H9 (cell line): ENCODE measurements at regions not wholly inside any gene's neighbourhood (a gene's known extent, or its start where the extent isn't known, plus 50 kb on each side); places are given as distances from the start of the nearest gene placed in this dataset.

Source experiments
- DNase-seq: peaks from one replicate; pipeline ENCODE4 v3.0.0-alpha.2; 2017
- H2AFZ ChIP-seq: one replicate; pipeline ENCODE4 v1.6.1; 2013; ENCODE audit warnings: mild to moderate bottlenecking, low read length, control low read depth, moderate library complexity
- H2AK5ac ChIP-seq: 2 replicates; pipeline ENCODE4 v1.6.1; 2013; ENCODE audit warnings: low read length, control low read depth, mixed read lengths; ENCODE audit not compliant: insufficient read length
- H2BK120ac ChIP-seq: one replicate; pipeline ENCODE4 v1.6.1; 2013; ENCODE audit warnings: low read depth, mild to moderate bottlenecking, low read length, control low read depth, inconsistent platforms; ENCODE audit not compliant: poor library complexity, severe bottlenecking
- H2BK12ac ChIP-seq: 2 replicates; pipeline ENCODE4 v1.6.1; 2013; ENCODE audit warnings: low read length, control low read depth, mixed read lengths, low read depth; ENCODE audit not compliant: insufficient read length
- H2BK15ac ChIP-seq: 2 replicates; pipeline ENCODE4 v1.6.1; 2013; ENCODE audit warnings: low read depth, low read length, control low read depth
- H2BK20ac ChIP-seq: one replicate; pipeline ENCODE4 v1.6.1; 2013; ENCODE audit warnings: low read depth, mild to moderate bottlenecking, low read length, control low read depth, inconsistent platforms; ENCODE audit not compliant: poor library complexity, severe bottlenecking
- H2BK5ac ChIP-seq: 2 replicates; pipeline ENCODE4 v1.6.1; 2013; ENCODE audit warnings: low read length, control low read depth, mixed read lengths; ENCODE audit not compliant: insufficient read length
- H3K14ac ChIP-seq: 2 replicates; pipeline ENCODE4 v1.6.1; 2013; ENCODE audit warnings: low read length, control low read depth; ENCODE audit not compliant: insufficient read depth
- H3K18ac ChIP-seq: 2 replicates; pipeline ENCODE4 v1.6.1; 2013; ENCODE audit warnings: low read depth, mild to moderate bottlenecking, mixed read lengths, low read length, control low read depth; ENCODE audit not compliant: insufficient read length
- H3K23ac ChIP-seq: 2 replicates; pipeline ENCODE4 v1.6.1; 2013; ENCODE audit warnings: low read length, control low read depth, mixed read lengths, low read depth; ENCODE audit not compliant: insufficient read length
- H3K23me2 ChIP-seq: 2 replicates; pipeline ENCODE4 v1.6.1; 2013; ENCODE audit warnings: low read depth, mild to moderate bottlenecking, mixed read lengths, low read length, control low read depth; ENCODE audit not compliant: insufficient read length, poor library complexity, severe bottlenecking
- H3K27ac ChIP-seq: 2 replicates; pipeline ENCODE4 v1.5.1; 2013; ENCODE audit warnings: low read length, control low read depth, mixed read lengths, low read depth; ENCODE audit not compliant: insufficient read length
- H3K27me3 ChIP-seq: 2 replicates; pipeline ENCODE4 v1.6.1; 2013; ENCODE audit warnings: low read length, control low read depth, inconsistent platforms; ENCODE audit not compliant: insufficient read depth
- H3K4ac ChIP-seq: 2 replicates; pipeline ENCODE4 v1.6.1; 2013; ENCODE audit warnings: low read depth, mild to moderate bottlenecking, control low read depth, inconsistent platforms, low read length, moderate library complexity
- H3K4me1 ChIP-seq: 2 replicates; pipeline ENCODE4 v1.6.1; 2013; ENCODE audit warnings: low read length, control low read depth, inconsistent platforms; ENCODE audit not compliant: insufficient read depth
- H3K4me2 ChIP-seq: 2 replicates; pipeline ENCODE4 v1.6.1; 2013; ENCODE audit warnings: low read length, control low read depth, mixed read lengths; ENCODE audit not compliant: insufficient read length, insufficient read depth
- H3K56ac ChIP-seq: 2 replicates; pipeline ENCODE4 v1.6.1; 2013; ENCODE audit warnings: low read depth, mild to moderate bottlenecking, mixed read lengths, low read length, control low read depth; ENCODE audit not compliant: insufficient read length
- H3K79me1 ChIP-seq: 2 replicates; pipeline ENCODE4 v1.6.1; 2013; ENCODE audit warnings: low read depth, mild to moderate bottlenecking, moderate library complexity, low read length, control low read depth, inconsistent platforms; ENCODE audit not compliant: insufficient read depth, poor library complexity, severe bottlenecking
- H3K79me2 ChIP-seq: 2 replicates; pipeline ENCODE4 v1.6.1; 2013; ENCODE audit warnings: low read length, control low read depth, inconsistent platforms; ENCODE audit not compliant: insufficient read depth
- H3K9ac ChIP-seq: 2 replicates; pipeline ENCODE4 v1.6.1; 2013; ENCODE audit warnings: low read length, control low read depth, mixed read lengths; ENCODE audit not compliant: insufficient read length; ENCODE audit errors: extremely low read depth
- H3K9me3 ChIP-seq: one replicate; pipeline ENCODE4 v1.6.1; 2013; ENCODE audit warnings: low read depth, low read length, inconsistent platforms; ENCODE audit not compliant: control insufficient read depth
- H3T11ph ChIP-seq: one replicate; pipeline ENCODE4 v1.6.1; 2013; ENCODE audit warnings: mild to moderate bottlenecking, low read length, control low read depth, inconsistent platforms
- H4K20me1 ChIP-seq: one replicate; pipeline ENCODE4 v1.6.1; 2013; ENCODE audit not compliant: control insufficient read depth, insufficient read length, insufficient read depth
- H4K5ac ChIP-seq: 2 replicates; pipeline ENCODE4 v1.6.1; 2013; ENCODE audit warnings: low read depth, mild to moderate bottlenecking, mixed read lengths, low read length, control low read depth; ENCODE audit not compliant: insufficient read length
- H4K8ac ChIP-seq: replicated peaks from 2 replicates; pipeline ENCODE4 v1.6.1; 2013; ENCODE audit warnings: low read length, control low read depth, mixed read lengths, low read depth; ENCODE audit not compliant: insufficient read length
- H4K91ac ChIP-seq: 2 replicates; pipeline ENCODE4 v1.6.1; 2013; ENCODE audit warnings: low read depth, mild to moderate bottlenecking, moderate library complexity, mixed read lengths, low read length, control low read depth; ENCODE audit not compliant: insufficient read length
- H3K27ac Mint-ChIP-seq, 3 experiments: 2 replicates in 2 of 3; 3 replicates in 1 of 3; pipeline ENCODE4 v1.8.0; 2020 to 2021; ENCODE audit warnings: mixed read lengths in 3 of 3, mild to moderate bottlenecking in 1 of 3, moderate library complexity in 1 of 3
- H3K27me3 Mint-ChIP-seq: 2 replicates; pipeline ENCODE4 v1.8.0; 2021; ENCODE audit warnings: low read depth, mild to moderate bottlenecking, moderate library complexity, mixed read lengths
- H3K36me3 Mint-ChIP-seq, 3 experiments: 2 replicates in 2 of 3; 3 replicates in 1 of 3; pipeline ENCODE4 v1.8.0; 2020 to 2021; ENCODE audit warnings: low read depth in 3 of 3, mixed read lengths in 3 of 3; ENCODE audit not compliant: insufficient read depth in 1 of 3
- H3K4me1 Mint-ChIP-seq, 2 experiments: 2 replicates each; pipeline ENCODE4 v1.8.0; 2020; ENCODE audit warnings: mixed read lengths in 2 of 2
- H3K4me3 Mint-ChIP-seq, 2 experiments: 2 replicates in 1 of 2; 3 replicates in 1 of 2; pipeline ENCODE4 v1.8.0; 2020 to 2021; ENCODE audit warnings: mild to moderate bottlenecking in 2 of 2, mixed read lengths in 2 of 2, moderate library complexity in 1 of 2
- H3K9me3 Mint-ChIP-seq, 2 experiments: 2 replicates in 1 of 2; 3 replicates in 1 of 2; pipeline ENCODE4 v1.8.0; 2020; ENCODE audit warnings: mild to moderate bottlenecking in 2 of 2, mixed read lengths in 2 of 2, moderate library complexity in 1 of 2
- WGBS: extraction: QIAGEN DNeasy Blood & Tissue Kit; methylation state at CpG from one replicate; pipeline ENCODE4 v1.1.7; 2013; ENCODE audit warnings: missing lambda C conversion rate, low lambda C conversion rate, mixed read lengths; ENCODE audit not compliant: insufficient read length; ENCODE audit errors: extremely low coverage; 5-methylcytosine and 5-hydroxymethylcytosine counted together
- TF ChIP-seq, protein P1 (sequence below): fragments of 200-600 bp; sonication (generic); conservative IDR thresholded peaks from 3 replicates; pipeline ENCODE4 v1.8.0; 2021; ENCODE audit warnings: antibody characterized with exemption, mild to moderate bottlenecking

DNA sequence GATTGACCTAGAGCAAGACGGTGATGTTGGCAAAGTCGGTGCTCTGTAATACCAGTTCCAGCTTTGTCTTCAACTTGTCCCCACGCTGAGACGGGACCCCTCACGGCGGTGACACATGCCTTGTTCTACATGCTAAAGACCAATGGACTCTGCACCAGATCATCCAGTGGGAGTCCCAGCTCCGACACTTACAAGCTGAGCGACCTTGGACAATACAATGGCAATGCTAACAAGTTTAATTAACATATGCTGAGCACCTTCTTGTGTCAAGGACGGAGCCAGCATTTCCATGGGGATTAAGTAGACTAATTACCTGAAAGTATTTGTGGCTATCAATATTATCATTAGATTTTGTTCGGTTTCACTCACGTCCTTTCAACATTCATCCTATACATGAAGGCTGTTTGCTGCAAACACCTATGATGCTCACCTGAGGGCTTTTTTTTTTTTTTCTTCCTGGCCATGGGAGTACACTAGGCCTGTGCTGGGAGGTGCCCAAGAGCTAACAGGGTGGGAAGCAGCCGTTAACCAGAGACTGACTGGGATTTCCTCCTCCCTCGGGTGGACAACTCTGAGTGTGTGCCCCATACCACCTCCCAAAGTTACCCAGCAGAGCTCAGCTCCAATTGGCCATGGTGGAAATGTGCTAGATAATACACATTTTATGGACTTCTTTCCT, 308.6 kb upstream of the ZFHX3 start:
- Mint-ChIP-seq H3K4me3 (no peak overlapping the region), H3K9me3 (no peaks in the 10 kb centered on the region), H3K27me3 (peaks cover 19% of the 10 kb centered on the region), H3K27ac (peak overlapping the region in 1 of 3 experiments; percentile 72; a peak in 2 of 7 replicates), H3K36me3 (no peaks in the 10 kb centered on the region), H3K4me1 (peaks cover 45 to 49% of the 10 kb centered on the region in 2 experiments)
- no peak overlapping the region for H3K14ac ChIP-seq
- no peaks in the 10 kb centered on the region for H3K23me2 ChIP-seq
- H3T11ph ChIP-seq = no peak overlapping the region
- no peak overlapping the region for H2BK120ac ChIP-seq
- no peak overlapping the region for H2BK5ac ChIP-seq
- no peak overlapping the region for H2BK15ac ChIP-seq
- H2BK20ac ChIP-seq = no peak overlapping the region
- H3K9ac ChIP-seq = no peak overlapping the region
- no peak overlapping the region for H4K91ac ChIP-seq
- H3K79me2 ChIP-seq = no peaks in the 10 kb centered on the region
- no peak overlapping the region for H2BK12ac ChIP-seq
- no peaks in the 10 kb centered on the region for H3K9me3 ChIP-seq
- WGBS = no CpG with 5 or more reads among the region's 13 CpGs
- no peak overlapping the region for H3K56ac ChIP-seq
- peaks cover 11% of the 10 kb centered on the region for H3K4me1 ChIP-seq
- H4K20me1 ChIP-seq = no peaks in the 10 kb centered on the region
- H3K27me3 ChIP-seq = no peaks in the 10 kb centered on the region
- H4K8ac ChIP-seq = no peak overlapping the region
- H3K27ac ChIP-seq = no peak overlapping the region
- no peak overlapping the region for H4K5ac ChIP-seq
- H3K79me1 ChIP-seq = no peaks in the 10 kb centered on the region
- TF ChIP-seq, protein P1, sequence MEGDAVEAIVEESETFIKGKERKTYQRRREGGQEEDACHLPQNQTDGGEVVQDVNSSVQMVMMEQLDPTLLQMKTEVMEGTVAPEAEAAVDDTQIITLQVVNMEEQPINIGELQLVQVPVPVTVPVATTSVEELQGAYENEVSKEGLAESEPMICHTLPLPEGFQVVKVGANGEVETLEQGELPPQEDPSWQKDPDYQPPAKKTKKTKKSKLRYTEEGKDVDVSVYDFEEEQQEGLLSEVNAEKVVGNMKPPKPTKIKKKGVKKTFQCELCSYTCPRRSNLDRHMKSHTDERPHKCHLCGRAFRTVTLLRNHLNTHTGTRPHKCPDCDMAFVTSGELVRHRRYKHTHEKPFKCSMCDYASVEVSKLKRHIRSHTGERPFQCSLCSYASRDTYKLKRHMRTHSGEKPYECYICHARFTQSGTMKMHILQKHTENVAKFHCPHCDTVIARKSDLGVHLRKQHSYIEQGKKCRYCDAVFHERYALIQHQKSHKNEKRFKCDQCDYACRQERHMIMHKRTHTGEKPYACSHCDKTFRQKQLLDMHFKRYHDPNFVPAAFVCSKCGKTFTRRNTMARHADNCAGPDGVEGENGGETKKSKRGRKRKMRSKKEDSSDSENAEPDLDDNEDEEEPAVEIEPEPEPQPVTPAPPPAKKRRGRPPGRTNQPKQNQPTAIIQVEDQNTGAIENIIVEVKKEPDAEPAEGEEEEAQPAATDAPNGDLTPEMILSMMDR = no peak
- no peak overlapping the region for H3K23ac ChIP-seq
- no peak overlapping the region for H2AK5ac ChIP-seq
- H3K4me2 ChIP-seq = no peak overlapping the region
- DNase-seq = no peak
- H3K4ac ChIP-seq = no peak overlapping the region
- H2AFZ ChIP-seq = no peak overlapping the region
- peak overlapping the region; percentile 45 for H3K18ac ChIP-seq
